AG10803 (cell line): ENCODE measurements at regions not wholly inside any gene's neighbourhood (a gene's known extent, or its start where the extent isn't known, plus 50 kb on each side); places are given as distances from the start of the nearest gene placed in this dataset.

ENCODE experiments used
- DNase-seq: peaks from one replicate; pipeline ENCODE4 v3.0.0; 2010; ENCODE audit warnings: low read depth
- H3K4me3 ChIP-seq: 2 replicates; pipeline ENCODE4 v1.5.1; 2011; ENCODE audit warnings: mild to moderate bottlenecking, low read length, control low read depth
- CTCF ChIP-seq: conservative IDR thresholded peaks from 2 replicates; pipeline ENCODE4 v1.5.1; 2011; ENCODE audit warnings: mild to moderate bottlenecking, low read length, control low read depth, inconsistent platforms

GRCh38 chr14:97657609-97658008 is 860.4 kb downstream of the VRK1 start:
- DNase-seq: no peak
- no peak for TF ChIP-seq CTCF
- no peak overlapping the region for H3K4me3 ChIP-seq

- peak; percentile 86 for DNase-seq
- TF ChIP-seq CTCF: no peak
- H3K4me3 ChIP-seq: no peak overlapping the region
Measured at GRCh38 chr14:97687944-97688630, 890.9 kb downstream of the VRK1 start.

DNA sequence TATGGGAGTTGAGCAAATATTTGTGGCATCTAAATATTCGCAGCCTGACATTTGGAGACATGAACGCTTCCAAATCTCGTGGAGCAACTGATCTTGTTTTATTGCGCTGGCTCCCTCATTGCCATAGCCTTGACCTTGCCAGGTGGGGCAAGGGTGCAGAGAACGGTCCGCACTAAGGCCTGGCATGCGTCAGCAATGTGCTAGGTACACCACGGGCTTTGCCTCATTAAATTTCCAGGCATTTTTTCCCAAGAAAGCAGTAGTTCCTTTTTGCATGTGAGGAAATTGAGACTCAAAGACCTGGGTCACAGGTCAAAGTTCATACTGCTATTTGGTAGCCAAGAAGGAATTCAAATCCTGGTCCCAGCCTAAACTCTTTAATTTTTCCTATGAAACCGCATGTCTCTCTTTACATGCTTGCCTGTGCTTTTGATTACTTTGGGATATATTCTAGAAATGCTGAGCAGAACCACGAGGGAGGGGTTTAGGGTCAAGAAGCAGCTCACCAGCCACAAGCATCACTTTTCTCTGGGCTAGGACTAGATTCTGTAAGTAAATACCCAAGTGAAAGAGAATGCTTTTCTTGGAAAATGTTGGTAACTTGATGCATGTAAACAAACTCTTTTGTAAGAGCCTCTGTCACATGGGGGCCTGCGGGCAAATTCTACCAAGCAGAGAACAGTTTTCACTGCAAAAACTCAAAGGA is 891.6 kb downstream of the VRK1 start:
- no peak overlapping the region for H3K4me3 ChIP-seq
- no peak for TF ChIP-seq CTCF
- DNase-seq: peak; percentile 14

DNA sequence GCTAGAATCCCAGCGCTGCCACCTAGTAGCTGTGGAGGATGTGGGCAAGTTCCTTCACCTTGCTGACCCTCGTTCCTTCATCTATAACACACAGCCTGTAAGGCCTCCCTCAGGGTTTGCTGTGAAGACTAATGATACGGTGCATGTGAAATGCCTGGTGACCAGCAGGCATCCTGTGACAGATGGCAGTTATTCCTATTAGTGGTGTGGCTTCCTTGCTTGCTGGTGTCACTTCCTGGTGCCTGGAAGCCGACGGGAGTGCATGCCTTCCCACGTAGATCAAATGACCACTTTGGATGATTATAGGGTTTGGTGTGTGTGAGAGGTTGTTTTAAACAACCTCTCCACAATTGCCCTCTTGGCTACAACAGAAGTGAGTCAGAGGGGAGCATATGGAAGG is 894.9 kb downstream of the VRK1 start:
- no peak overlapping the region for H3K4me3 ChIP-seq
- DNase-seq: no peak
- TF ChIP-seq CTCF: no peak

- peak; percentile 17 for DNase-seq
- no peak overlapping the region for H3K4me3 ChIP-seq
- TF ChIP-seq CTCF: no peak
Measured at GRCh38 chr14:97695456-97695981, 898.3 kb downstream of the VRK1 start.

DNA sequence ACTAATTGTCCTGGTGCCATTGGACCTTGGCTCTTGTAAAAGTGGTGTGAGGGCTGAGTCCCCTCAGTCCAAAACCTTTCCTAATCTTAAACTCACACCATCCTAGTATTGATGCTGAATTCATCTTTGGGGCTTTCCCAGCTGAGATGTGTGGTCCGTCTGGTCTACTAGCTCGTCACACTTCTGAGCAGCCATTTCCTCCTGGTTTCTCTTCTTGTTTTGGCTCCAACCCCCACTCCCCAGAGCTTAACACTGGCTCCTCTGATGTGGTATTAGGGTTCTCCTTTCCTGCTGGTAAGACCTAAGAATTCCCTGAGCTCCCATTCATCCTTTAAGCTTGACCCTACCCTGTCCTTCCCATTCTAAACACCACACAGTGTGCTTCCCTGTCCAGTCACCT is 900.6 kb downstream of the VRK1 start:
- TF ChIP-seq CTCF: no peak
- DNase-seq: no peak
- no peak overlapping the region for H3K4me3 ChIP-seq

- DNase-seq: no peak
- TF ChIP-seq CTCF: no peak
- no peak overlapping the region for H3K4me3 ChIP-seq
Measured at GRCh38 chr14:97699026-97699425, 901.8 kb downstream of the VRK1 start.
